K562 (cell line): ENCODE measurements at regions not wholly inside any gene's neighbourhood (a gene's known extent, or its start where the extent isn't known, plus 50 kb on each side); places are given as distances from the start of the nearest gene placed in this dataset.

ENCODE experiments used
- CTCF ChIP-seq, 3 experiments: IDR thresholded peaks in 2 of 3; conservative IDR thresholded peaks in 1 of 3; 2 replicates each; pipeline ENCODE4 v1.5.1; 2011 to 2012; ENCODE audit warnings: low read length in 3 of 3, mild to moderate bottlenecking in 3 of 3, control low read depth in 2 of 3, improper control_type of control experiment in 1 of 3, inconsistent platforms in 1 of 3, low read depth in 1 of 3, mixed read lengths in 1 of 3, moderate library complexity in 1 of 3; ENCODE audit not compliant: insufficient read depth in 2 of 3
- E2F5 ChIP-seq: sonication (generic); formaldehyde crosslinking; IDR thresholded peaks from 2 replicates; pipeline ENCODE4 v1.8.0; 2022; ENCODE audit warnings: mild to moderate bottlenecking, missing genetic modification reagents
- EP300 ChIP-seq: IDR thresholded peaks from 2 replicates; pipeline ENCODE4 v1.6.1; 2012; ENCODE audit warnings: low read length, improper control_type of control experiment
- ZNF224 ChIP-seq: sonication (generic); formaldehyde crosslinking; IDR thresholded peaks from 2 replicates; pipeline ENCODE4 v1.8.0; 2022; ENCODE audit warnings: mild to moderate bottlenecking, missing genetic modification reagents

- TF ChIP-seq E2F5 (CRISPR knock-in tag) (no peak), EP300 (no peak), CTCF (IDR thresholded peaks at IDR 0.05 in 2 of 3, conservative IDR thresholded peaks at IDR 0.05 in 1 of 3; ENCODE audit: insufficient read depth in 2 of 3, low read depth in 1 of 3, low read length in 3 of 3) (no peak), ZNF224 (CRISPR knock-in tag) (no peak)
These were observed 262.0 kb downstream of the NDFIP2 start for GRCh38 chr13:79742923-79743322.
